GM18517 (cell line): ENCODE measurements at regions not wholly inside any gene's neighbourhood (a gene's known extent, or its start where the extent isn't known, plus 50 kb on each side); places are given as distances from the start of the nearest gene placed in this dataset.

ENCODE experiments used
- ATAC-seq: cut with Tn5 transposase; IDR thresholded peaks from one replicate; pipeline ENCODE4 v1.9.1; 2021; ENCODE audit warnings: mild to moderate bottlenecking, moderate library complexity; ENCODE audit not compliant: unreplicated experiment

DNA sequence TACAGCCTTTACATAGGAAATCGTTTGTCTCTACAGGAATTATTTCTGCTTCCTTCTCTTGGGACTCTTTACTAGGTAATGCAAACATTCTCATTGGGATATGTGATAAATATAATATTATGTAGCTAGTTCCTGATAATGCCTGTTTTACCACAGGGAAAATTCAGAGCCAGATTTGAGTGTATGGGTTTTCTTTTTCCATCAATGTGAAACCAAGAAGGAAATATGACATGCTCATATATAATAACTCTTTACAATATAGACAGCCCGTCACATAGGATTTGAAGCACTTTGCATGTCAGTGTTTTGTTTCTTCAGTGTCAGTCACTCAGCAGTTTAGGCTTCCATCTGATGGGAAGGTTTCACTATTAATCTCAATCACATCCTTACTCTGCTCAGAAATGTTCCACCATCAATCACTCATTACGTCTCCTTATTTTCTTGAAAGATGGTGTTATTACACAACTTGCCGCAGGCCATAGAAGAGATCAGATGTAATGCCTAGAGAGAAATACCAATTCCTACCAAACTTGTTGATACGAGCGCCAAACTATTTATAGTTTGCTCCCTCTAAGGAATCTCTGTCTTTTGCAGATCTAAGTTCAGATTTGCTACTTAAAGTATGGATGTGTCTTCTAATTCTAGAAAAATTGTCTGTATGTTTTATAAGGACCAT is 314.8 kb downstream of the DIPK2A start:
- no peak for ATAC-seq

GRCh38 chr3:144287001-144287400 is 315.4 kb downstream of the DIPK2A start:
- no peak for ATAC-seq

GRCh38 chr3:144289057-144289456 is 317.4 kb downstream of the DIPK2A start:
- ATAC-seq, result no peak

- peak; percentile 87 for ATAC-seq
Measured at GRCh38 chr3:144294659-144295538, 323.3 kb downstream of the DIPK2A start.

GRCh38 chr3:144295613-144296012 is 324.0 kb downstream of the DIPK2A start:
- no peak for ATAC-seq

DNA sequence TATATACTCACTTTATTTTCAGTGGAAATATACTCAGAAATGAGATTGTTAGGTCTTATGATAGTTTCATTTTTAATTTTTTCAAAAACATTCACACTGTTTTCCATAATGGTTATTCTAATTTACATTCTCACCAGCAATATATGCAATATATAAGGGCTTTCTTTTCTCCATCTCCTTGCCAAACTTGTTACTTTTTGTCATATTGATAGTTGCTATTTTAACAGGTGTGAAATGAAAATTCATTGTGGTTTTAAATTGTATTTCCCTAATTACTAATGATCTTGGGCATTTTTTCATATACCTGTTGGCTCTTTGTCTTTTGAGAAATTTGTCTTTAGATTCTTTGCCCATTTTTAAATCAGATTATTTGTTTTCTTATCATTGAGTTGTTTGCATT is 325.2 kb downstream of the DIPK2A start:
- ATAC-seq, result no peak

- no peak for ATAC-seq
Measured at GRCh38 chr3:144301863-144302262, 330.2 kb downstream of the DIPK2A start.

- ATAC-seq, result no peak
Measured at GRCh38 chr3:144307951-144308350, 336.3 kb downstream of the DIPK2A start.

DNA sequence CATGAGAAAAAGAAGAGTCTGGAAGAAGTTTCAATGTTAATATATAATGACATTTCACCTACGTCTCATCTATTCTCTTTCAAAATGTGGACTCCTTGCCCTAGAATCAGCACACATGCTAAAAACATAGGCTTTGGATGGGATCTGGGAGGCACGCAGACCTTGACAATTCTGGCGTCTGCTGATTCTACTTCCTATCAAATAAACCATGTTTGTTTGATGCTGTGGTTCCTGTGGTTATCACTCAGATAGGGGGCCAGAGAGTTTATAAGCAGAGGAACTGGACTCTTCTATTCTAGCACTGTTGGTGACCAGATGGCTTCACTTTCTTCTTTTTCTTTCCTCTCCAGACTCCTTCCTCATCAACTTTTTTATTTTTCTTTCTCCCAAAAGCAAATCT is 336.8 kb downstream of the DIPK2A start:
- no peak for ATAC-seq

- no peak for ATAC-seq
Measured at GRCh38 chr3:144312702-144313101, 341.1 kb downstream of the DIPK2A start.

GRCh38 chr3:144314946-144315345 is 343.3 kb downstream of the DIPK2A start:
- no peak for ATAC-seq

DNA sequence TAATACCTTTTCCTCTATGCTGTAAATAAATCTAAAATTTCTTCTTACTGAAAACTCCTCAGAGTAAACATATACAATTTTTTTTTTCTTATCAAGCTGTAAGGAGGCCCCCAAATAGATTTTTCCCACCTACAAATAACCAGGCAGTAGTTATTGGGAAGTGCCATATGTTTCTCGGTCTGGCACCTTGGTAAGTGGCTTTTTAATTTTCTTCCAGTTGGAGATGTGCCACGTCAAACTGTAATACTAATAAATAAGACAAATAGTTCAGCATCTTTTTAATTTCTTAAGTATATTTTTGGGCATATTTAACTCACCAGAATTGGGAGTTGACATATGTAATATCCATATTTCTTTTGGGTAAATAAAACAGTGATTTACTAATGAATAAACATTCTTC is 346.3 kb downstream of the DIPK2A start:
- no peak for ATAC-seq

GRCh38 chr3:144324076-144324475 is 352.5 kb downstream of the DIPK2A start:
- no peak for ATAC-seq

DNA sequence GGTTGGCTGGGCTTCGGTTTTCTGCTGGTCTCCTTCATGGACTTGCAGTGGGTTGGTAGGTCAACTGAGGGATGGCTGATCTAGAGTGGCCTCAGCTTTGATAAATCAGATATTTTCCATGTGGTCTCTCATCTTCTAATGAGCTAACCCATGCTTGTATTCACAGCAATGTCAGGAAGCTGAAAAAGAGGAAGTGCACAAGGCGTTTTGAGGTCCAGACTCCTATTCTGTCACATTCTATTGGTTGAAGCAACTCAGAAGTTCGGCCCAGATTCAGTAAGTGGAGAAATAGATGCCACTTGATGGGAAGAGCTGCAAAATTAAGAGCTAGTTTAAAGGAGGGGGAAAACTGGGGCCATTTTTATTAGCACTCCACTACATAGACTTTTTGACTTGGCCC is 361.2 kb downstream of the DIPK2A start:
- ATAC-seq, result no peak

GRCh38 chr3:144341471-144341870 is 369.8 kb downstream of the DIPK2A start:
- ATAC-seq, result no peak

DNA sequence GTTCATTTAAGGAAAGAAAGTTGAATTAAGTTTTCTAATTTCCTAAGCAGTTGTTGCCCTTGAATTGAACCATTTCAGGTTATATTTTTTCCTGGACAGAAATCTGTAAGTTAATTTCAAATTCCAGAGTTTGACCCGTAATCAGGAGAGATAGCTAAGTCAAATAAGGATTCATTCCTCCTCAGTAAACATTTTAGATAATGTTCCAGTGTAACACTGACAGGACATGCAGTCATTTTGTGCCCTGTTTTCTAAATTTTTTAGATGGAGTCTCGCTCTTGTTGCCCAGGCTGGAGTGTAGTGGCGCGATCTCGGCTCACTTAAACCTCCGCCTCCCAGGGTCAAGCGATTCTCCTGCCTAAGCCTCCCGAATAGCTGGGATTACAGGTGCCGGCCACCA is 371.7 kb downstream of the DIPK2A start:
- no peak for ATAC-seq

GRCh38 chr3:144343777-144344176 is 372.2 kb downstream of the DIPK2A start:
- no peak for ATAC-seq

DNA sequence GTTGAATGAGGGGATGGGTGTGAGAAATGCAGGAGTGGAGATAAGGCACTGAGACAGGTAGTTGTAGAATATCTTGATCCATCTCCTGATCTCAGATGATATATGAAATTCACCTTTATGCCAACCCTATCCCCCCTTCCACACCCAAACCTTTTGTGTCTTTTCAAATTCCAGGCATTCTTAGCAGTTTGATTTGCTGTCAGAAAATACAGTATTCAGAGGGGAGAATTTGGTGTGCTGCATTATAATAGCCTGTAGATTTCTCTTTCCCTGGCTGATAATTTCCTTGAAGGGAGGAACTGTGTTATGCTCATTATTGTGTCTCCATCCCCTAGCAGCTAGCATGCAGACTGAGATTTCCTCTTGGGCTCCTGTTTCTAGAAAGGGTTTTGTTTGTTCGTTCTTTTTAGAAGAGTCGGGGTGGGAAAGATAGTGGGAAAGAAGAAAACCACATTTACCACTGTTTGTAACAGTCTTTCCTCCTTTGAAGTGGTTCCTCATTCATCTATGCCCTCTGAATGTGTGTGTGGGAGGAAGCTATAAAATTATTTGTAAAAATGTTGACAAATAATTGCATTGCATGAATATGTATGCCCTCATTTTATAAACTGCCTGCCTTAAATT is 373.4 kb downstream of the DIPK2A start:
- no peak for ATAC-seq

- ATAC-seq, result no peak
Measured at GRCh38 chr3:144350125-144350524, 378.5 kb downstream of the DIPK2A start.

- no peak for ATAC-seq
Measured at GRCh38 chr3:144351011-144351410, 379.4 kb downstream of the DIPK2A start.

- ATAC-seq, result no peak
Measured at GRCh38 chr3:144351773-144352365, 380.2 kb downstream of the DIPK2A start.
